ENCODE measurements at regions not wholly inside any gene's neighbourhood (a gene's known extent, or its start where the extent isn't known, plus 50 kb on each side); places are given as distances from the start of the nearest gene placed in this dataset.

DNA sequence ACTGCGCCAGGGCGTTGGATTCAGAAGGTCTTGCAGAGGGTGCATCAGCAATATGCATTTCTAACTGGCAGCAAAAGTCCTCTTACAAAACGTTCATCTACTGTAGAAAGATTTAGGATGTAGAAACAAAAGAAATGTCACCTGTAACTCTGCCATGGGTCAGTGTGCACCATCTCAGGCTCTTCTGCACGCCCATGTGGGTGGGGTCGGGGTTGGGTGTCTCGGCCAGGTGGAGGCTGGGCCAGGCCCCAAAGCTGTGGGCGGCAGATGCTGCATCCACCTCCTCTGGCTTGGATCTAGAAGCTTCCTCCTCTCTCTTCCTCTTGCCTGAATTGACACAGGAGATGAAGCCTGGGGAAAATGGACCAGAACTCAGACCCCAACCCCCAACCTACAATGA is 111.3 kb upstream of the PPP2R2D start:
- Histone ChIP-seq H3K9me3 (ENCODE audit: low read depth, low read length, poor library complexity, severe bottlenecking) (no peaks in the 10 kb centered on the region), H3K27ac (ENCODE audit: low read depth, low read length, poor library complexity, severe bottlenecking) (no peak overlapping the region), H3K36me3 (ENCODE audit: insufficient read depth, low read length, poor library complexity, severe bottlenecking) (no peaks in the 10 kb centered on the region), H3K27me3 (replicated peaks; ENCODE audit: insufficient read depth, low read depth, low read length, poor library complexity) (no peaks in the 10 kb centered on the region), H3K4me1 (ENCODE audit: insufficient read depth, low read length, poor library complexity, severe bottlenecking) (no peaks in the 10 kb centered on the region), H3K4me3 (ENCODE audit: low read depth, low read length, poor library complexity, severe bottlenecking) (no peak overlapping the region)
- no peak for DNase-seq (ENCODE audit: low spot score)
- BruUV-seq (replicated peaks) = no TSS peak
- ChIA-PET POLR2A (ENCODE audit: low non-redundant PET) (no interaction called here), CTCF (no interaction called here)
- intact Hi-C loops (cut with micrococcal nuclease; ENCODE audit: unreplicated experiment) = loop anchor here (5.0 to 10.0 kb wide), 3 partner anchors 335 to 1445 kb away; no protein-coding TSS in a partner anchor
- TF ChIP-seq EZH2 (IDR thresholded peaks at IDR 0.05; ENCODE audit: borderline replicate concordance, low read depth, low read length, poor library complexity, severe bottlenecking) (no peak), CTCF (conservative IDR thresholded peaks at IDR 0.05; ENCODE audit: low read depth, low read length) (no peak)

- H3K9me3 ChIP-seq (ENCODE audit: low read depth, low read length, poor library complexity, severe bottlenecking) = no peaks in the 10 kb centered on the region
- POLR2A ChIA-PET (ENCODE audit: low non-redundant PET) = no interaction called here
- H3K4me1 ChIP-seq (ENCODE audit: insufficient read depth, low read length, poor library complexity, severe bottlenecking) = no peaks in the 10 kb centered on the region
- BruUV-seq (replicated peaks) = no TSS peak
- intact Hi-C loops (cut with micrococcal nuclease; ENCODE audit: unreplicated experiment) = no loop called here
- H3K27me3 ChIP-seq (replicated peaks; ENCODE audit: insufficient read depth, low read depth, low read length, poor library complexity) = no peaks in the 10 kb centered on the region
- DNase-seq (ENCODE audit: low spot score) = peak; percentile 55
- CTCF ChIA-PET = no interaction called here
- H3K27ac ChIP-seq (ENCODE audit: low read depth, low read length, poor library complexity, severe bottlenecking) = no peak overlapping the region
- TF ChIP-seq EZH2 (IDR thresholded peaks at IDR 0.05; ENCODE audit: borderline replicate concordance, low read depth, low read length, poor library complexity, severe bottlenecking) = no peak
- no peak for TF ChIP-seq CTCF (conservative IDR thresholded peaks at IDR 0.05; ENCODE audit: low read depth, low read length)
- no peak overlapping the region for H3K4me3 ChIP-seq (ENCODE audit: low read depth, low read length, poor library complexity, severe bottlenecking)
- H3K36me3 ChIP-seq (ENCODE audit: insufficient read depth, low read length, poor library complexity, severe bottlenecking) = no peaks in the 10 kb centered on the region
These were observed 110.8 kb upstream of the PPP2R2D start for GRCh38 chr10:131790021-131790420.

GRCh38 chr10:131792011-131792651 is 108.7 kb upstream of the PPP2R2D start:
- H3K36me3 ChIP-seq (ENCODE audit: insufficient read depth, low read length, poor library complexity, severe bottlenecking) = no peaks in the 10 kb centered on the region
- ChIA-PET POLR2A (ENCODE audit: low non-redundant PET) (no interaction called here), CTCF (no interaction called here)
- TF ChIP-seq CTCF (conservative IDR thresholded peaks at IDR 0.05; ENCODE audit: low read depth, low read length) (no peak), EZH2 (IDR thresholded peaks at IDR 0.05; ENCODE audit: borderline replicate concordance, low read depth, low read length, poor library complexity, severe bottlenecking) (no peak)
- no TSS peak for BruUV-seq (replicated peaks)
- H3K27ac ChIP-seq (ENCODE audit: low read depth, low read length, poor library complexity, severe bottlenecking) = no peak overlapping the region
- intact Hi-C loops (cut with micrococcal nuclease; ENCODE audit: unreplicated experiment) = no loop called here
- H3K9me3 ChIP-seq (ENCODE audit: low read depth, low read length, poor library complexity, severe bottlenecking) = peaks cover 6% of the 10 kb centered on the region
- H3K4me3 ChIP-seq (ENCODE audit: low read depth, low read length, poor library complexity, severe bottlenecking) = no peak overlapping the region
- no peak for DNase-seq (ENCODE audit: low spot score)
- no peaks in the 10 kb centered on the region for H3K27me3 ChIP-seq (replicated peaks; ENCODE audit: insufficient read depth, low read depth, low read length, poor library complexity)
- H3K4me1 ChIP-seq (ENCODE audit: insufficient read depth, low read length, poor library complexity, severe bottlenecking) = no peaks in the 10 kb centered on the region
